GM21786 (cell line): ENCODE measurements at regions not wholly inside any gene's neighbourhood (a gene's known extent, or its start where the extent isn't known, plus 50 kb on each side); places are given as distances from the start of the nearest gene placed in this dataset.
"Not testable (repeated sequence)": the region's sequence is repeated elsewhere in the genome, so short reads cannot be mapped to it uniquely, and the experiment has no call there.

Experiments
- ATAC-seq: cut with Tn5 transposase; IDR thresholded peaks from one replicate; pipeline ENCODE4 v1.9.1; 2021; ENCODE audit not compliant: unreplicated experiment

DNA sequence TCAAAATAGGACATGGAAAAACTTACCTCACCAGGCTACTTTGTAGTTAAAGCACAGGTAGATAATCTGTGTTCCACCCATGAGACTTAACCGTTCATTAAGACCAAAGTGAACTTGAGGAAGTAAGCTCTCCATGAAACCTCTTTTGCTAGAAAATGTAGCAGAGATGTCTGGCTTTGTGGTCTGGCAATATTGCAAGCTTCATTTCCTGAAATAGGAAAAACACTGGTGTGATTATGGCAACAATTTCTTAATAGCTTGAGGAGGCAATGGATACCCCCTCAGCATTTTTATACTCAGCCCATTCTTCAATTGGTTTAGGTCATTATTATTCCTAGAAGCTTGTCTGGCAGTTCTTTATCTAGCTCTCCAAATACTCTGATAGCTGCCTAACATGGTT is 957.3 kb downstream of the IGSF11 start:
- ATAC-seq, result no peak

DNA sequence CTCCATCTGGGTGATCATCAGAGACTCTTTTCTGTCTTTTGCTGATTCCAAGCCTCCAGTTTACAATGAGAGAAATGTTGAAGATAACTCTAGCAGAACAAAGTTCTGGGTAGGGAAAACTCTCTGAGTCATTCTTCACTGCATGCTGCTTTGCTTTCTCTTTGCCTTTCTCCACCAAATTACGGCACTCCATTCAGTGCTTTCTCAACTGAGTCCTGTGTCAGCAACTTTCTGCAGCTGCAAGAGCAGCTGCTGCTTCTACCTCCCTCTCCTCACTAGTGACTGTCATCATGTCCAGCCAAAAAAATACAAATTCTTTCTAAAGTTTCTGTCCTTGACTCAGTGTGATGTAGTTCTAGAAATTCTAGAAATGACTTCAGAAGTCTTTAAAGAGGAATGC is 953.8 kb downstream of the IGSF11 start:
- no peak for ATAC-seq

GRCh38 chr3:118088696-118089095 is 946.0 kb downstream of the IGSF11 start:
- no peak for ATAC-seq

- ATAC-seq, result no peak
Observed at GRCh38 chr3:118089563-118089962, 945.1 kb downstream of the IGSF11 start.

DNA sequence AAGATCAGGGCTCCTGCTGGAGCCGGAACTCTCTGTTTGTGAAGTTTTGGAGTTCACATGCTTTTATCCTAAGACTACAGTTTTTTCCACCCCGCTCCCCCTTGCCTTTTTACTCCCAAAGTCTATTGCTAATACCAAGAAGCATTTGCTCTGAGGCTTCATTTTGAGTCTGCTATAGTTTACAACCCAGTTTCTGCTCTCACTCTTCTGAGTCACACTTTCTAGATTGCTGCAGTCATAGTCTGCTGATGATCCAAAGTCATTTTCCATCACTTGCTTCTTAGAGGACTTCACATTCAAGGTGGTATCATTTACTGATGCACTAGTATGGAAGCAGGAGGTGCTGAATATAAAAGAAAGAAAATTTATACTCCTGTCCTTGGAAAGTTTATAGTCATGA is 937.4 kb downstream of the IGSF11 start:
- no peak for ATAC-seq

- no peak for ATAC-seq
Observed at GRCh38 chr3:118097660-118098059, 937.0 kb downstream of the IGSF11 start.

GRCh38 chr3:118098827-118099226 is 935.8 kb downstream of the IGSF11 start:
- no peak for ATAC-seq

GRCh38 chr3:118101891-118102290 is 932.8 kb downstream of the IGSF11 start:
- no peak for ATAC-seq

- no peak for ATAC-seq
Observed at GRCh38 chr3:118102737-118103136, 931.9 kb downstream of the IGSF11 start.

DNA sequence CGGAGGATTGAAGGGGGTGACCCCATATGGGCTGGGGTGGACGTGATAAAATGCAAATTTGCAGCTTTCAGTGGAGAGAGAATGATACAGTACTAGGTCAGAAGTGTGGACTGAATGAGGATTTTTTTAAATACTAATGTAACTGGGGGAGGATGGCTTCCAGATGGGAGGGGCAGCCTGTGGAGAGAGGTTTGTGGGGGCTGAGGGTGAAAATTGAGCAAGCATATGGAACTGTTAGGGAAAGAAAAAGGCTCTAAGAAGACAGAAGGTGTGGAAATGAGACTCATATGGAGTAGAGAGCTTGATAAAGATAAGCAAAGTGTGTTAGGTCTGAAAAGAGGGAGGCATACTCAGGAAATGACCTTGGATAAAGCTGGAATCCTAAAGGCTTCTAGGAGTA is 926.4 kb downstream of the IGSF11 start:
- no peak for ATAC-seq

GRCh38 chr3:118108769-118109168 is 925.9 kb downstream of the IGSF11 start:
- ATAC-seq, result no peak

DNA sequence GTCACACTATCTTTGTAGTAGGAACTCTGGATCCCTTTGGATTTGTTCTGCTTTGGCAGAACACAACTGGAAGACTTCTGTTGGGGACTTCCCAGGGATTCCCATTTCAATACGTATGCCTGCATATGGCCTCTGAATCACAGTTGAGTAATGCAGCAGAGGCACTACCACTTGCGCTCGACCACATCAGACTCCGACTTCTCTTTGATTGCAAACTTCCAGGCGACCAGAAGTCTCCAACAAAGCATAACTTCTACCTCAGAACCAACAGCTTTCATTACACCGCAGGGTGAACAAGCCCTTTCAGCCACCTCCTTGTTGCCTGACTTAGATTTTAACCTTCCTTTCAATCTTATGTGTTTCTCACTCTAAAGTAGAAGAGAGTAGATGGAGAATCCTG is 924.4 kb downstream of the IGSF11 start:
- ATAC-seq, result no peak

DNA sequence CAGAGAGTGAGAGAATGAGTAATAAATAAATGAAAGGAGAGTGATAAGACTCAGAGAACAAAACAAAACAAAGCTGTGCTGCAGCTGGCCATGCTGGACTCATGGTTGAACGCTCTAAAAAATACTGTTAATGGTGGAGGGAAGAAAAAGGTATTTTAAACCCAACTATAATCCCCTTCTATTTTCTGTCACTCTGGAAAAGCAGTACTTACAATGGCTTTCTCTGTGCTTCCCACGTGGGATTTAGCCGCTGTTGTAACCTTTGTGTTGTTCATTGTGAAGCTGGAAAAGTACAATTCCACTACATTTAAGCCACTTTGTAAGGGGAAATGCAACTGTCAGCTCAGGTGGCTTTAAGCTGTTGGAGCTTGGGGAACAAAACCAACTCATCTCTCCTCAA is 917.7 kb downstream of the IGSF11 start:
- no peak for ATAC-seq

GRCh38 chr3:118126751-118127150 is 907.9 kb downstream of the IGSF11 start:
- no peak for ATAC-seq

DNA sequence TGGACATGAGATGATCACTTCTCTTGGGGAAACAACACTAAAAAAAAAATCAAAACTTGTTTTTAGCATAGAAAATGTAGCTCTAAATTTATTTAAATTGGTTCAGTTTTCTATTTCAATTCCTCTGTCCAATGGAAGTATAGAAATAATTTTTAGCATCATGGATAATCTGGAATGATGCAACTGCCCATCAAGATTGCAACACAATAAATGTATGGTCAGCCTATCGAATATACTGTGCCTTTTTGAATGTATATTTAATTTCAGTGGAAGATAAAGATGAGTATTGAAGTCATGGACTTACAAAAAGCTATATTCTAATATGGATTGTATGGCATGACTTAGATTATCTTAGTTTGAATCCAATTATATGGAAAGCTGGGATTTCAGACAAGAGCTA is 906.7 kb downstream of the IGSF11 start:
- no peak for ATAC-seq

- ATAC-seq, result no peak
Observed at GRCh38 chr3:118128886-118129285, 905.8 kb downstream of the IGSF11 start.

- ATAC-seq, result no peak
Observed at GRCh38 chr3:118137778-118138177, 896.9 kb downstream of the IGSF11 start.

DNA sequence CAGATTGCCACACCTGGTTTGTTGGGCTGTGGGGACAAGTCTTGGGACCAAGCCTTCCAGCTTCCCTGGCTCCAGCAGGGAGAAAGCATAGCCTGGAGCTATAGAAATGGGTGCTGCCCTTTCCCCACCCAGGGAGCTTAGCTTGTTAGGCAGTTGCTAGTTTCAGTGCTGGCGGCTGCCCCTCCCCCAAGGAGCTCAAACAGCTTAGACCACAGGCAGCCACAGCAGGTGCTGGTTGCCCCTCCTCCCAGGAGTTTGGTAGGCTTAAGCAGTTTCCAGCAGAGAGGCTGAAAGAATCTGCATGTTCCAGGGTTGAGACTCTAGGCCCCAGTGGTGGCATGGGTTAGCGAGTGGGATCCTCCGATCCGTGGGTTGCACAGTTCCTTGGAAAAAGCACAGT is 889.7 kb downstream of the IGSF11 start:
- no peak for ATAC-seq

DNA sequence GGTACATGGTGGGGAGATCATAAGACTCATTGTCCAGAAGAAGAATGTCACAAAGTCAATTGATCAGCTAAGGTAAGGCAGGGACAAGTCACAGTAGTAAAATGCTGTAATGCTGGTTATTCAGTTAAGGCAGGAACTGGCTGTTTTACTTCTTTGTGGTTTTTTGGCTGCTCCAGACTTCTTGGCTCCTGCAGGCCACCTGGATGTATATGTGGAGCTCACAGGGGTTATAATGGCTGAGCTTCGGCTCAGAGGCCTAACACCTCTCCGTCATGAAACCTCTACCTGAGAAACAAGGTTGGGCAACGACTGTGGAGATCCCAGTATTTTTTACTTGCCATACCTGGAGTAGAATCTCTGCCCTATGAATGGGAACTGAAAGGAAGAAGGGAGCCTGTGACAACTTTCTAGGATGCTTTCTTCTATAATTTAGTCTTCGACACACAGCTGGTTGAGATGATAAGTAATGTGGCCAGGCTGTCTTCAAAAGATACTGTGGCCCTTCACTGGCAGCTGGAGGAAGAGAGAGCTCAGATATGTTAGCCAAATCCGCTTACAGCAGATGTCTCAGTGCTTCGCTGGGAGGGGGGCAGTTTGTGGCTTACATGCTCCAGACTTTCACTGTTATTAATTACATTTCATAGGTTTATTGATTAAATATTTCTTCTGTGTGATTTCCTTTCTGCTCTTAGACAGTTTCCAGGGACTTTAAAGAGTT is 887.8 kb downstream of the IGSF11 start:
- no peak for ATAC-seq

GRCh38 chr3:118151164-118151563 is 883.5 kb downstream of the IGSF11 start:
- ATAC-seq, result no peak

DNA sequence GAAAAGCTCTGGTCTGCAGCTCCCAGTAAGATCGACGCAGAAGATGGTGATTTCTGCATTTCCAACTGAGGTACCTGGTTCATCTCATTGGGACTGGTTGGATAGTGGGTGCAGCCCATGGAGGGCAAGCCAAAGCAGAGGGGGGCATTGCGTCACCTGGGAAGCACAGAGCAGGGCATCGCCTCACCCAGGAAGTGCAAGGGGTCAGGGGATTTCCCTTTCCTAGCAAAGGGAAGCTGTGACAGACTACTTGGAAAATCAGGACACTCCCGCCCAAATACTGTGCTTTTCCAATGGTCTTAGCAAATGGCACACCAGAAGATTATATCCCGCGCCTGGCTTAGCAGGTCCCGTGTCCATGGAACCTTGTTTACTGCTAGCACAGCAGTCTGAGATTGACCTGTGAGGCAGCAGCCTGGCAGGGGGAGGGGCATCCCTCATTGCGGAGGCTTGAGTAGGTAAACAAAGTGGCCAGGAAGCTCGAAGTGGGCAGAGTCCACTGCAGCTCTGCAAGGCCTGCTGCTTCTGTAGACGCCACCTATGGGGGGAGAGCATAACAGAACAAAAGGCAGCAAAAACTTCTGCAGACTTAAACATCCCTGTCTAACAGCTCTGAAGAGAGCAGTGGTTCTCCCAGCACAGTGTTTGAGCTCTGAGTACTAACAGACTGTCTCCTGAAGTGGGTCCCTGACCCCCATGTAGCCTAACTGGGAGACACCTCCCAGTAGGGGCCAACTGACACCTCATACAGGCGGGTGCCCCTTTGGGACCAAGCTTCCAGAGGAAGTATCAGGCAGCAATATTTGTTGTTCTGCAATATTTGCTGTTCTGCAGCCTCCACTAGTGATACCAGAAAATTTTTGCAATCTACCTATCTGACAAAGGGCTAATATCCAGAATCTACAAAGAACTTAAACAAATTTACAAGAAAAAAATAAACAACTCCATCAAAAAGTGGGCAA is 871.7 kb downstream of the IGSF11 start:
- ATAC-seq, result not testable (repeated sequence)

GRCh38 chr3:118165413-118165812 is 869.2 kb downstream of the IGSF11 start:
- ATAC-seq, result no peak
